ENCODE measurements at regions not wholly inside any gene's neighbourhood (a gene's known extent, or its start where the extent isn't known, plus 50 kb on each side); places are given as distances from the start of the nearest gene placed in this dataset.

DNA sequence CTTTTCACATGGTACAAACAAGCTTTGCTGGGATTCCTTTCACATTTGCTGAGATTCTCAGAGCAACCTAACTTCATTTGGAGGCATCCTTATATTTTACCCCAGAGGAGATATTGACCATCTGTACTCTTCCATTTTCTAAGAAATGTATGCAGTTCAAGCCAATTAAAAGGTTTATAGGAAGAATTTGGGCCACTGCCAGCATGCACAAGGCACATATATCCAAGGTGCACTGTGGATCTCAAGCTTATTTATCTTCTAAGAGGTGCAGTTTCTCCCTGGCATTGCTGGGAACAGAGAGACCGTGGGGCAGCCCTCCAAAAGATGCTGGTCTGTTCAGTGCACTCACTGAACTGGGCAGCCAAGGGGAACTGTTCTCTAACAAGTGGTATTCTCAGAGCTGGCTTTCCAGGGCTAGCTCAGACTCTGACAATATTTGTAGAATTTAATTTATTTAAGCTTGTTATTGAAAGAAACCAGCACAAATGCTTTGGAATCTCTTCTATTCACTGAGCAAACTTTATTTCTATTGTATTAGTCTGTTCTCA lies 213.3 kb downstream of the TENT4A start:
- no peak for DNase-seq

DNA sequence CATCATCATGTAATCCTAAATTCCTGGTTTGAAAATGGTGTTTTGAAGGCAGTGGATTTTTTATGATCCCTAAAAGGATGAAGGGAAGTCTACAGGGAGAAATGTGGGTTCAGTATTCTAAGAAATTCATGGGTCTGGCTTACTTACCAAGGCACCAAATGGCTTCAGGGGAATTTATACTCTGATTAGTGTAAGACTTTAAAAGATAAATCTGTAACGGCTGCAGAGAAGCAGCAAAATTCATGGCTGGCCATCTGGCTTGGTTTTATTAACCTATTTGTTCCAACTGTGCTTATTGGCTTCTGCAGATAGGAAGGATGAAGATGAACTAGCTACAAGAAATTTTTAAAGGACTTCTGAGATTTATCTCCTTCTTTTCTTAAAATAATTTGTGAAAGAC lies 222.8 kb downstream of the TENT4A start:
- DNase-seq, result no peak

DNA sequence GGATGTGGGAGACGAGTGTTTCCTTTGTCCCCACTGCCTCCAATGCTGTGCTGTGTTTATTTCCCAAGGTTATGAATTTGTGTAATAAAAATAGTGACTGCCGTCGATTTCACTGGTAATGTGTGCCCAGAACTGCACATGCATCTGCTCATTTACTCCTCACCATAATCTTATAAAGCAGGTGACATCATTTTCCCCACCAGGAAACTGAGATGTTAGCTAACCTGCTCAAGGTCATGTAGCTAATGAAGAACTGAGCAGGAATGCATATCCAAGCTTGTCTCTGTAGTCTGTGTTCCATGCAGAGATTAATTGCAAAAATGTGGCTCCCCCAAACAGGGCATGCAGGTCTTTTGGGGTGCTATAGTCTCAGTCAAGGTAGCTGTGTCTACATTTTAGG lies 224.4 kb downstream of the TENT4A start:
- DNase-seq, result no peak

DNA sequence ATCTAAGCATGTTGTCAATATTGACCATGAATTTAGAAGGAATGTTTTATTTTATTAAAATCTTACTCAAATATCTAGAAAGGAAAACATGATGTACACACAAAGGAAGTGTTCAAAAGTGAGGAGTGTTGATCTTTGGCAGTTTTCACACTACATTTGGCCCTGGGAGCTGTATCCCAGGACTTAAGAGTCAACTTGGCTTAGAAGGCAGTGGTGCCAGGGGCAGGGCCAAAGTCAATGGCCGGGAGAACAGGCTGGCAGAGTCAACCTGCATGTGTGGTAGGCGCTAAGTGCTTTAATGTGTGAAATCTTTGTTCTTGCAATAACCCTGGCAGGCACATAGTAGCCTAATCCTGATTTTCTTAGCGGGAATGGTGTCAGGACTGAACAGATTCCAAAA lies 228.4 kb downstream of the TENT4A start:
- DNase-seq, result no peak

DNA sequence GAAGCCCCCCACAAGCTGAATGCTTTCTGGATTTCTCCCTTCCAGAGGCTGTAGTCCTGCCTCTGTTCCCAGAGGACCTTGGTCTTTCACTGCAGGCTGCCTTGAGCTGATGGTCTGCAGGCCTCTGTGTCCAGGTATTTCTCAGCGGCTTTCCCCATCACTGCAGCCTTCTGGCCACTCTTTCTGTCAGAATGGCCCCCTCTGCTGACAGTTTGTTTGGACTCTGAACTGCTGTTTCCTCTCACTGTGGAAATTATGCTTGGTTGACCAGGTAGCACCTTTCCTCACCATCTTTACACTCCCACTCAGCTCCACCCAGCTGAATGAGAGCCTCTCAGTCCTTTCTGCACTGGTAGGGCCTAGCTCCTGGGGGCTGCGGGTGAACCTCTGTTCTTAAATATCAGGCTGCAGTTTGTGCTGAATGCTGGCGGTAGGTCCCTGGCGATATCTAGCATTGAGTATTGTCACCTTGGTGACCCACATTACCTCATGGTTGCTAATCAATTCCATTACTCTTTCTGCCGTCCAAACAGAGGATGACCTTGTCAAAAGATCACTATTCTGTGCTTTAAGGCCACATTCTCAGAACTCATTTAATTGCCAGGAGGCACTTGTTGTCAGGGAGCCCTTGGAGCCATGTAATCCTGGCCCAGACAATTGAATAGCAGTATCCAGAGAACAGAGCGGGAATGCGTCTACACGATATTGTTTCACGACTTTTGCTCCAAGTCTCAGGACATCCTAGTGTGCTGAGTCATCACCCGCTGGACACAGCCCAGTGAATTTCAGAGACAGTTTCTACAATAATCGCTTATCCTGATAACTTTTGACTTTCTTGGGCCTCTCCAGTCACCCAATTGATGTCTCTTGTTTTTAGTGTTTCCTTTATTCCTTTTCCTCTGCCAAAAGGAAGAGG lies 230.2 kb downstream of the TENT4A start:
- DNase-seq, result no peak

DNA sequence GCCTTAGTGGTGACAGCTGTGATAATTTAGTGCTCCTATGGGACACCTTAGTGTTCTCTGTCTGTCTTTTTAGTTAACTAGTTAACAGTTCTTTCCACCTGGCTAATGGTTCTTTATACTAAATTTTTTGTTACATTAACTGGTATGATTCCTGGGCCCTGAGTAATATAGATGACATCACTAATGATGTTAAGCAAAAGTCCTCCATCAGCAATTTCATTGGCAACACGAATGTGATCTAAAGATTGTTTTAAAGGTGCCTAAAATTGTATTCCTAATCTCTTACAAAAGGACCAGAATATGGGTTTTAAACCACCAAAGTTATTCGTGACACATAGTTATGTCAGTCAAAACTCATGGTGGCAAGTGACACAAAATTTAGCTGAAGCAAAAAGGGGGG lies 235.3 kb downstream of the TENT4A start:
- no peak for DNase-seq

DNA sequence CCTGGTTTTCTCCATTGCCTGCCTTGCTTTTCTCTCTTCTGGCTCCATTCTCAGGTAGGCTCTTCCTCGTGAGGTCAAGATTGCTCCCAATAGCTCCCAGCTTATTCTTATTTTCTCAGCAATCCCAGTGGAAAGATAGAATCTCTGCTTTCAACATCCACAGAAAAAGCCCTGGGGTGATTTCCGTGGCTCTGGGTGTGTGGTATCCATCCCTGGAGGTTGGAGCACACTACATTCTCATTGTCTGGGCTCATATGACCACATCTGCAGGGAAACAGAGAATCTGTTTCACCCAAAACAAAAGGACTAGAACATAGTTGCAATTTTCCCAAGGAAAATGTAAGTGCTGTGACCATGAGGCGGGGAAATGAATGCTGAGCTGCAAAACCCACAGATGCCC lies 236.0 kb downstream of the TENT4A start:
- no peak for DNase-seq

DNA sequence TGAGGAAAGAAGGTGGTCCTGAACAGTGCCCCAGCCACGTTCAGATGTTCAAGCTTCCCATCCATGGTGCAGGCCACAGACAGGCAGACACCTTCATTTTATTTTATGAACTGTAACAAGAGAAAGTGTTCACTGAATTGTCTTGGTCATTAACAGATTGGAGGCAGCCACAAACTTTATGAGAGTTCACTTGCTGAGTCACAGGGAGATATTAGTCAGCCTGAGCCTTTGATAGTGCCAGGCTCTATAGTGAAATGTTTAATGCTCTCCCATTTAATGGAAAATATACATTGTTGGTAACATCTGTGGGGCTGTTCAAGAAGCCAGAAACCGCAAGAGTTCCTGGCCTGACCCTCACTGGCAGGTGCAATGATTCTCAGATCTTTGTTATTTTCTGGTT lies 237.0 kb downstream of the TENT4A start:
- DNase-seq, result no peak

DNA sequence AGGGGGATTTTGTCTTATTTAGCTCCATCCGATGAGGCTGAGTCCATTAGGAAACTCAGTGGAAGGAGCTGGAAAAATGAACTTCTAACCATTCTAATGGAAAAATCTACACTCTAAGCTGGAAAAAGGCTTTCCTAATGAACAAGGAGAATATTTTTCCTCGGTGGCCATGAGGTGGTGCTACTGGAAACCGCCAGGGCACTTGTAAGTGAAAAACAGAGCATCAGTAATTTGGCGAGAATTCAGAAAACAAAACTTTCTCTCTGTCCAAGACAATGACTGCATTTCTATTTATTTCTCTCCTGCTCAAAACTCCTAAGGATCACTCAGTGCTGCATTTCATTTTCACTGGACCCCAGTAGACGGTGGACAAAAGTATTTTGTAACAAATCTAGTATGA lies 237.6 kb downstream of the TENT4A start:
- DNase-seq, result no peak

DNA sequence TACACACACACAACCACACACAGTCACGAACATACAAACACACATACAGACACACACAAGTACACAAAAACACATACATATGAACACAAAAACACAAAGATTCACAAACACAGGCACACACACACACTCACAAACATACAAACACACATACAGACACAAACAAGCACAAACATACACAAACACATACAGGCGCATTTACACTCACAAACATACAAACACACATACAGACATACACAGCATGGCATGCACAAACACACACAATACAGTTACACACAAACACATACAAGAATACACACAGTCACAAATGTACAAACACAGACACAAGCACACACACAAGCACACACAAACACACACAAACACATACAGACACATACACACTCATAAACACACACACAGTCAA lies 247.9 kb downstream of the TENT4A start:
- no peak for DNase-seq

DNA sequence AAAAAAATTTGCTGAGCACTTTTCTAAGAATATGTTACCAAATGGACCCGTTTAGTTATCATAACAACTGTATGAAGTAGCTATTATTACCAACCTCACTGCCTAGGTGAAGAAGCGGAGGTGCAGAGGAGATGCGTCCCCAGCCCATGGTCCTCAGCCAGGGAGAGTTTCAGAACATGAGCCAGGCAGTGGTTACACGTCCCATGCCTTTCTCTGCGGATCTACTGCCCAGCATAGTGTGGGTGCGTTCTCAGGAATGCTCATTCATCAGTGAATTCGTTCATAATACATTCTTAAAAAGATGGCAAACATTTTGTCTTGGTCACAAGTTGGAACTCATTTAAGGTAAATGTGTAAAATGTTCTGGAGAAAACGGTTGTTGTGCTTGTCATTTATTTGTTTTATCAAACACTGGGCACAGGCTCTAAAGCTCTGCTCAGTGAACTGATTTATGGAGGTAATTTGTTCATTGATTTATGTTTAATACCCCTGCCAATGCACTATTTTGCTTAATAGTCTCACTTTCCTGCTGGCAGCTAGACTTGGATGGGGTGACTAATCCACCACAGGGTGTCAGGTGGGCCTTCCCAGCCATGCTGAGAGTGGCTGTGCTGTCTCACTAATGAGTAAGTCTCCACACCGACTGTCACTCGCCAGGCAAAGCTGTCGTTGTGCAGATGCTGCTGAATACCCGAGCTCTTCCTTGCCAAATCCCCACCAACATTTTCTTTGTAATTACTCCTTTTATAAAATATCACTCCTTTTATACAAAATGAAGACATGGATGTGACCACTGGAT lies 248.8 kb downstream of the TENT4A start:
- no peak for DNase-seq

DNA sequence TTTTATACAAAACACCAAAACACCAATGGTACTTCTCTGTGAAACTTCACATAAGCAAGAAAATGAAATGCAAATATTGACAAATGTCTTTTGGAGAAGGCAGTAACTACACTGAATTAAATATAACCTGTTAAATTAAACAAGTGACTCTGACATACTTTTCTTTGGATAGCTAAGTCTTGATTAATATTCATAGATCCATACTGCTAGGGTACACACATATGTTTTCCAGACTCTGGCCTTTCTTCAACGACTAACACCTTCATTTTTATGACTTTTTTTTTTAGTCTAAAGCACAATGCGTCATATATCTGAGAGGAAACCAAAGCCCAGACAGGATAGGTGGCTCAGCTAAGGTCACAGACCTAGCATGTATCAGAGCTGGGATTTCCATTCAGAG lies 263.7 kb downstream of the TENT4A start:
- no peak for DNase-seq

DNA sequence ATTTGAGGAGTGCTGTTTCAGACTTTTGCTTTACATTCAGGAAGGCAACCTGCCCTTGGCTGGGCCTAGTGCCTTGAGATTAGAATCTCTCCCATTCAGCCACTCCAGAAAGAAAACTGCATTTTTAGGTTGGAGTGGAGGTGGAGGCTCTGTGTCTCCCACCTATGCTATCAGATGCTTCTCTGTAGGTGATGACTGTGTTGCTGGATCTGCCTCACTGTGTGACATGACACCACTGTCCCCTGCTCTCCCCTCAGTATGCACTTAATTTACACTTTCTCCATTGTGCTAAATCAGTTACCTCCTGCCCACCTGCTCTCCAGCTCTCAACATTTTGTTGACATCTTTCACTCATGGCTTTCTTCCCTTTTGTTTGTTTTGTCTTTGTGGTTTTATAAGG lies 265.8 kb downstream of the TENT4A start:
- DNase-seq, result no peak

DNA sequence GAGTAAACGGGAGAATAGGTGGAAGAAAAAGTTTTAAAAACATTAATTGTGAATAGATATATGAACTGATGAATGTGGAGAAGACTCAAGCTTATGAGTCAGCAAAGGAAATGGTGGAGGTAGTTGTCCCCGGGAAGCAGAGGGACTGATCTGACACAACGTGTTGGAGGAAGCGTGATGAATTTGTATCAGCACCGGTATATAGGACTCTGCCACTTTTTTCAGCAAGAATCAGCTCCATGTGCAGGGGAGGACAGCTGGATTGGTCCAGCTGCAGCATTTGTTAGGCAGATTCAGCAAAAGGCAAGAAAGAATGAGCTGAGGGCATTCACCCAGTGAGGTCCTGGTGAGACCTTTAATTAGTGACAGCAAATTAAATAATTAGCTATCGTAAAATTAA lies 276.0 kb downstream of the TENT4A start:
- DNase-seq, result no peak

DNA sequence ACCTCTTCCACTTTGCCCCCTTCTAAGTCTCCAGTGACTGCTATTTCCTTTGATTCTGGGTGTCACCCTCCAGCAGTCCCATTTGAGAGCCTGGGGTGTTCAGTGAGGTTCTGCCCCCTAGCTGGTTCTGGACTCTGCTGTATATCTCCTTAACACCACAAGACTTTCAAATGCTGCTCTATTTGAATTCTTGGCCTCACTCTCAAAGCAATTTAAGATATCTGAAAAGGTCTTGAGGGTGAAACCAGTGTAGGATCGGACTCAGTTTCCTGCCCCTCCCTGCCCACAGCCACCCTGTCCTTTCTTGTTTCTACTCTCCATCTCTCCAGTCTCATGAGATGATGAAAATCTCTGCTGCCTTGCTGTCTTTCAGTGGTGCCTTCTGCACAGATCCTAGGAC lies 280.9 kb downstream of the TENT4A start:
- DNase-seq, result no peak

DNA sequence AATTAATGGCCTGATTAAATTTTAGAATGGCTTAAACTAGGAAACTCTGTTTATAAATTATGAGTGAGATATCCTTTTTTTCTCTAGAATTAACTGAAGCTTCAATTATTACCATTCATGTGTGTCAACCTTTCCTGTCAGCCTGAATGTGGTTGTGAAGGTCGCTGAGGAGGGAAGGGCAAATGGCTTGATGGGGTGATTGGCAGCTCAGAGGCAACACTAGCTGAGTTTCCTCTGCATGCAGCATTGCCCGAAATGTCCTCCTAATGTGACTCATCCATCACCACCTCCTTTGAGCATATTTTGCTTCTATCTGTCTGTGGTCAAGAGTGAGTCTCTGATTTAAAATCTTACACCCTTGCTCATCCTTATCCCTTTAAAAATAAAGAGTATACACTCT lies 281.9 kb downstream of the TENT4A start:
- DNase-seq, result no peak

DNA sequence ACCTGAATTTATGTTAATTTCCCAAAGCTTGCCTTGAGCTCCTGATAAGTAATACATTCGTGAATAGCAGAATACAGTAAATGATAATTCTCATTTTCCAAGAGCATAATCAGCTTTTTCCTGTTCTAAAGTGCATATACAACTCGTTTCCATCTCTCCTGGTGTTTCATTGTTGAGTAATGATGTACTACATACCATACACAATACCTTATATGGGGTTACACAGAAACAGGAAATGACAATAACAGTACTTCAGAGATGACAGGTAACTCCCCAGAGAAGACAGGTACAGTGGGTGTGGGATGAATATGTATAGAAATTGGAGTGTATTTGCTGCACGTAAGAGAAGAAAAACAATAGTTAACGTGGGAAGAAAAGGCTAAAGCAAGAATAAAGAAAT lies 287.1 kb downstream of the TENT4A start:
- no peak for DNase-seq

DNA sequence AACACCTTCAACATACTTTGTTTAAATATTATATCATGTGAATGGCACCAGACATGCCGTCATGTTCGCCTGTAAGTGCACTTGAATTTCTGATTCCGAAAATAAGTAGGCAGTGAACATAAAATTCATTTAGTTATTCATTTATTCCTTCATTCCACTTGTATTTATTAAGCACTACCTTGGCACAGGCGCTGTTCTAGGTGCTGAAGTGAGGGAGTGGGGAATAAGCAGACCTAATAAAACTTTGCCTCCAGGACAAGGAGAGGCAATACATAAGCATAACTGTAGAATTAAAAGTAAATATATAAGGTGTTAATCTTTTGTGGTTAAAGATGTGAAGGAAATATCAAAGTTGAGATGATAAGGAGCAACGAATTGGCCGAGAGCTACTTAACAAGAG lies 297.4 kb downstream of the TENT4A start:
- no peak for DNase-seq

DNA sequence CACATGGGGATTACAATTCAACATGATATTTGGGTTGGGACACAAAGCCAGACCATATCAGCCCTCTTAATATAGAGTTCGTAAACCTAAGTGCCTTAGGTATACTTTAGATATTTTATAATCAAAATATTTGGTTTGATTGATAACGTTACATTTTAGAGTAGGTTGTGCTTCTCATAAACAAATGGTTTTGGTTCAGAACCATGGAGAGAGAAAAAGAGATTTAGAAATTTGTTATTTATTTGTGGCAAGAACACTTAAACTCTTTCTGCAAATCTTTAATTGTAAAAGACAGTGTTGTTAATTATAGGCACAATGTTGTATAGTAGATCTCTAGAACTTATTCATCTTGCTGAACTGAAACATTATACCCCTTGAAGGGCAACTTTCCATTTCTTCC lies 298.8 kb downstream of the TENT4A start:
- no peak for DNase-seq

DNA sequence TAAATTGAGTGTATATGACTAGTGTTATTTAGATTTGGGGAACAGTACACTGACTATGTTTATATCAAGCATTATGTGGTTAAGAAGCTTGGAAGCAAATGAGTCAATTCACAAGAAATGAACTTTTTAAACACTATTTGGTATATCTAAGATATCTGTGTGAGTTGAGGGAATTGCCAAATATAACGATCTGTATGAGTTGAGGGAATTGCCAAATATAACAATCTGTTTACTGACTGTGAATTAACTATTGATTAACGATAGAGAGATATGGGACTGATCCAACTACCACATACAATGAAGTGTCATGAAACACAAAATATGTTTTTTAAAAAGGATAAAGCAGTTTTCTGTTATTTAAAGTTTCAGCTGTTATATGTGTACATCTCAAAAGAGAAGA lies 301.4 kb downstream of the TENT4A start:
- DNase-seq, result no peak

DNA sequence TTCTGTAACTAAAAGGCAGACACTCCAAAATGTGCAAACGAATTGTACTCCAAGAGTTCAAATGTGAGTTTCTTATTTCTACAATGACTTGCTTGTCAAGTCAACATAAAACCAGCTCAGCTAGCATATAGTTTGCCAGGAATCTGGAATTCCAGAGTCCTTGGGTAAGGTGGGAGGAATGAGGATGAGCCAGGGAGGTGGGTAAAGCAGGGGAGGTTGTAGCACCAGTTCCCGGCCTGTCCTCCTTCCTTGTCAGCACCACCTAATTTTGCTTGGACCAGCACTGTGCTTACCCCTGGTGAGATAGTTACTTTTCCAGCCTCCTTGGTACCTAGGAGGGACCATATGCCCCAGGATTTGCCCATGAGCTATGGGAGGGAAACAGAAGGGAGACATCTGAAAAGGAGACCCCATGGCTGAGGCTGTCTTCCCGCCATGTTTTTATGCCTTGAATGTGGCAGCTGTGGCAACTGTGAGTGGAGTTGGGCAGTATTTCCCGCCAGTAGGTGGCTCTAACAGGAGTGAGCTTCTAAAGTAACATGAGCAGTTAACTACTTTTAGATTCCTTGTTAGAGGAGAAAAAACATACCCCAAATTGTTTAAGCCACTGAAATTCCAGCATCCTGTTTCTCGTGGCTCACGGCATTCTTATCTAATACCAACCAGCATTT lies 302.5 kb downstream of the TENT4A start:
- DNase-seq, result no peak

DNA sequence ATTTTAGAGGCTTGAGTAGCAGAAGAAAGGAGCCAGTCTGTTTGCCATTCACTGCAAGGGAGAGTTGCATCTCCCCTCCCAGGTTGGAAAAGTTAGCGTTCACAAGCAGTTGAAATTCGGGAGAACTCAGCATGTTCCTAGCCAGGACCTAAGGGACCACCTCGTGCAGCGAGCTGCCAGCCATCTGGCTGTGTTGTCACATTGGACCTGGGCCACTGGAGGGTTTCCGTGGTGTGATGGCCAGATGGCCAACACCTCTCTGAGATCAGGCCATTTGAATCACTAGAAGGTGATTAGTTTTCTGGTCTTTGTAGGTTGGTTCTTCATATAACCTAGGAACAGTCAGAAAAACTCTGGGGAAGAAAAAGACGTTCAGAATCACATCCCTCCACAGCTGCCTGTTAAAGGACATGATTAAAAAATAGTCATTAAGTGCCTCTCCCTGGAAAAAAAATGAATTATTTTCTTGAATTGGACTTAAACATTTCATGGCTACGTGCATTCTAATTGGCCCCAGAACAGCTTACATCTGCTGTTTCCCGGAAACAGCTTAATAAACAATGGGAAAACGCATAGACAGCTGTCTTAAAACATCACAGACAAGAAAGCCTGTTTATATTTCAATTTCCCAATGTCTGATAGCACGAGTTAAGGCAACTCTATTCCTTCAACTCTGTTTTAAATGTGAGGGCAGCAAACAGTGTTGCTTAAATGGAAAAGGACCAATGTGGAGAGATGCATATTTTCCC lies 303.9 kb downstream of the TENT4A start:
- DNase-seq, result no peak

DNA sequence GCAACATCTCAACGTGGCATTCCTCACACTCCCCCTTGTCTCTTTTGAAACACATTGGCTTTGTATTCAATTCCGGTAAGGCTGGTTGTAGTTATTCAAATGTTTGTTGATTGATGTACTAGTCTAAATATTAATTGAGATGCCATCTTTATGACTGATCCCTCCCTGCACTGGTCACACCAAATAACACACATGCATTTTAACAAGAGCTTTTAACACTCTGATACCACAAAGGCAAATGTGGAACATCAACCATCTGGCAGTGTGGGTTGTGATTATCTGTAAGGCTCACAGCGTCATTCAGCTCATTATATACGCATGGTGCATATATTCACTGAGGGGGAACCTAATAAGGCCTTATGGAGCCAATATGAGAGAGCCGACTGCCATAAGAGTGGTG lies 305.0 kb downstream of the TENT4A start:
- DNase-seq, result no peak
